NCI-H2107 treated with DMSO at 0.1 percent for 48 hours (cell line): ENCODE measurements at regions not wholly inside any gene's neighbourhood (a gene's known extent, or its start where the extent isn't known, plus 50 kb on each side); places are given as distances from the start of the nearest gene placed in this dataset.
"Not testable (repeated sequence)": the region's sequence is repeated elsewhere in the genome, so short reads cannot be mapped to it uniquely, and the experiment has no call there.

ENCODE experiments used
- DNase-seq: peaks from one replicate; lab custom pipeline; 2025; ENCODE audit not compliant: unreplicated experiment; lab: John Stamatoyannopoulos, UW

- no peak for DNase-seq
These were observed 431.8 kb upstream of the NOX3 start for GRCh38 chr6:155887421-155887820.

GRCh38 chr6:155883741-155884140 is 428.1 kb upstream of the NOX3 start:
- DNase-seq, result no peak

- no peak for DNase-seq
These were observed 427.7 kb upstream of the NOX3 start for GRCh38 chr6:155883334-155883731.

- no peak for DNase-seq
These were observed 427.1 kb upstream of the NOX3 start for GRCh38 chr6:155882527-155883333.

GRCh38 chr6:155881826-155882526 is 426.3 kb upstream of the NOX3 start:
- no peak for DNase-seq

- DNase-seq, result no peak
These were observed 425.3 kb upstream of the NOX3 start for GRCh38 chr6:155880900-155881299.

GRCh38 chr6:155872961-155873360 is 417.3 kb upstream of the NOX3 start:
- DNase-seq, result no peak

GRCh38 chr6:155867682-155868081 is 412.0 kb upstream of the NOX3 start:
- no peak for DNase-seq

- not testable (repeated sequence) for DNase-seq
These were observed 411.2 kb upstream of the NOX3 start for GRCh38 chr6:155866676-155867390.

GRCh38 chr6:155861821-155862220 is 406.2 kb upstream of the NOX3 start:
- DNase-seq, result no peak

- not testable (repeated sequence) for DNase-seq
These were observed 403.3 kb upstream of the NOX3 start for GRCh38 chr6:155858906-155859305.

- DNase-seq, result no peak
These were observed 399.1 kb upstream of the NOX3 start for GRCh38 chr6:155854787-155855186.

- DNase-seq, result no peak
These were observed 397.4 kb upstream of the NOX3 start for GRCh38 chr6:155853011-155853410.

GRCh38 chr6:155850408-155850841 is 394.8 kb upstream of the NOX3 start:
- no peak for DNase-seq

- no peak for DNase-seq
These were observed 392.1 kb upstream of the NOX3 start for GRCh38 chr6:155847711-155848110.

- no peak for DNase-seq
These were observed 381.8 kb upstream of the NOX3 start for GRCh38 chr6:155837474-155837873.

- no peak for DNase-seq
These were observed 377.0 kb upstream of the NOX3 start for GRCh38 chr6:155832596-155832995.

GRCh38 chr6:155830531-155830930 is 374.9 kb upstream of the NOX3 start:
- no peak for DNase-seq

- DNase-seq, result no peak
These were observed 374.0 kb upstream of the NOX3 start for GRCh38 chr6:155829646-155830045.

GRCh38 chr6:155828989-155829388 is 373.4 kb upstream of the NOX3 start:
- no peak for DNase-seq

- no peak for DNase-seq
These were observed 363.1 kb upstream of the NOX3 start for GRCh38 chr6:155818698-155819097.

GRCh38 chr6:155813548-155813947 is 357.9 kb upstream of the NOX3 start:
- no peak for DNase-seq
